ENCODE measurements at regions not wholly inside any gene's neighbourhood (a gene's known extent, or its start where the extent isn't known, plus 50 kb on each side); places are given as distances from the start of the nearest gene placed in this dataset.

DNA sequence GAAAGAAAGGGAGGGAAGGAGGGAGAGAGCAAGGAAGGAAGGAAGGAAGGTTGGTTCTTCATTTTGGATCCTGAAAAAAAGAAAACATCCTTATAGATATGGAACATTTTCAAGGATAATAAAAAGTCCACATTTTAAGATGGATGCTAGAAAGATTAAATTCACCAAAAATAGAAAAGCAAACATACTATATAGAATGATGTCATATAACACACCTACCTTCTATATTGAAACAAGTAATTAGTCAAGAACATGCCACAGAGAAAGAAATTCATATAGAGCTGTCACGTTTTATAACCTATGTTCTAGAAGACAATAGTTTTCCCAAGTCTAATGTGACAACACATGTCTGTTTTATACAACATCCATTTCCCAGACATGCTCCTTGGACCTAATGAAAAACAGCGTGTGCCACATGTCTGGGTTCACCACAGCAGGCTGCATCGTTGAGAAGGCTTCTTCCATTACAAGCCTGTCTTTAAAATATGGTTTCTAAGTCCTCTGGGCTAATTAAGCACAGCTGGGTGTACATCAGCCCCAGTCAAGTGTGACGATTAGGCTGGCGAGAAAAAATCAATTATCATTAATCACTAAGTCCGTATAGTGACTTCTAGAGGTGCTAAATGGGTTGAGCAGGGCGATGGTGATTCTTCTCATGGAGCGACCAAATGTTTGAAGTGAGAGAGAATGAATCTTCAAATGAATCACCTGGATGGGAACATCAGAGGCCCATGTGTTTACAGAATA lies 301.8 kb downstream of the TLE1 start:
- DNase-seq (ENCODE audit: low read depth), result no peak

DNA sequence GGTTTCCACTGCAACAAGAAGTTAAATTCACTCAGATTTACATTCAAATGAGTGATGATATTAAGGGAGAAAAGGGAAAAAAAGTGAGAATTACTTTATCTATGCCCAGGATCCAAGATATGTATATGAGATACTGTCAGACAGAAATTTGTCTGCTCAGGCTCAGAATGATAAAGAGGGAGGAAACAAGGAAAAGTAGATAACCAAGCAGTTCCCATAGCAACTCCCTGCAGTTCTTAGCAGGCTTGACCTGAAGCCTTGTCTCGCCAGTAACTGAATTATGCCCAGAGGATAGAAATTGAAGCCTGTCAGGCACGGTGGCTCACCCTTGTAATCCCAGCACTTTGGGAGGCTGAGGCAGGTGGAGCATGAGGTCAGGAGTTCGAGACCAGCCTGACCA lies 304.4 kb downstream of the TLE1 start:
- DNase-seq (ENCODE audit: low read depth), result no peak
- TF ChIP-seq POLR2A (IDR thresholded peaks at IDR 0.05; ENCODE audit: extremely low read depth, insufficient read length) (no peak), MYC (IDR thresholded peaks at IDR 0.05; ENCODE audit: low read depth, low read length) (no peak)
- TF ChIP-seq, protein P1, sequence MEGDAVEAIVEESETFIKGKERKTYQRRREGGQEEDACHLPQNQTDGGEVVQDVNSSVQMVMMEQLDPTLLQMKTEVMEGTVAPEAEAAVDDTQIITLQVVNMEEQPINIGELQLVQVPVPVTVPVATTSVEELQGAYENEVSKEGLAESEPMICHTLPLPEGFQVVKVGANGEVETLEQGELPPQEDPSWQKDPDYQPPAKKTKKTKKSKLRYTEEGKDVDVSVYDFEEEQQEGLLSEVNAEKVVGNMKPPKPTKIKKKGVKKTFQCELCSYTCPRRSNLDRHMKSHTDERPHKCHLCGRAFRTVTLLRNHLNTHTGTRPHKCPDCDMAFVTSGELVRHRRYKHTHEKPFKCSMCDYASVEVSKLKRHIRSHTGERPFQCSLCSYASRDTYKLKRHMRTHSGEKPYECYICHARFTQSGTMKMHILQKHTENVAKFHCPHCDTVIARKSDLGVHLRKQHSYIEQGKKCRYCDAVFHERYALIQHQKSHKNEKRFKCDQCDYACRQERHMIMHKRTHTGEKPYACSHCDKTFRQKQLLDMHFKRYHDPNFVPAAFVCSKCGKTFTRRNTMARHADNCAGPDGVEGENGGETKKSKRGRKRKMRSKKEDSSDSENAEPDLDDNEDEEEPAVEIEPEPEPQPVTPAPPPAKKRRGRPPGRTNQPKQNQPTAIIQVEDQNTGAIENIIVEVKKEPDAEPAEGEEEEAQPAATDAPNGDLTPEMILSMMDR (IDR thresholded peaks at IDR 0.05; ENCODE audit: low read depth, low read length), result no peak
- TF ChIP-seq, protein P2, sequence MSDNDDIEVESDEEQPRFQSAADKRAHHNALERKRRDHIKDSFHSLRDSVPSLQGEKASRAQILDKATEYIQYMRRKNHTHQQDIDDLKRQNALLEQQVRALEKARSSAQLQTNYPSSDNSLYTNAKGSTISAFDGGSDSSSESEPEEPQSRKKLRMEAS (IDR thresholded peaks at IDR 0.05; ENCODE audit: low read depth, low read length), result no peak

More for the DNA sequence above, 301.8 kb downstream of the TLE1 start:
- no peak overlapping the region for H3K4me3 ChIP-seq (ENCODE audit: low read depth, low read length)
- TF ChIP-seq, protein P1 (IDR thresholded peaks at IDR 0.05; ENCODE audit: low read depth, low read length), result no peak
- no peak for TF ChIP-seq MYC (IDR thresholded peaks at IDR 0.05; ENCODE audit: low read depth, low read length)
- TF ChIP-seq POLR2A (IDR thresholded peaks at IDR 0.05; ENCODE audit: extremely low read depth, insufficient read length), result no peak
- TF ChIP-seq, protein P2 (IDR thresholded peaks at IDR 0.05; ENCODE audit: low read depth, low read length), result no peak

DNA sequence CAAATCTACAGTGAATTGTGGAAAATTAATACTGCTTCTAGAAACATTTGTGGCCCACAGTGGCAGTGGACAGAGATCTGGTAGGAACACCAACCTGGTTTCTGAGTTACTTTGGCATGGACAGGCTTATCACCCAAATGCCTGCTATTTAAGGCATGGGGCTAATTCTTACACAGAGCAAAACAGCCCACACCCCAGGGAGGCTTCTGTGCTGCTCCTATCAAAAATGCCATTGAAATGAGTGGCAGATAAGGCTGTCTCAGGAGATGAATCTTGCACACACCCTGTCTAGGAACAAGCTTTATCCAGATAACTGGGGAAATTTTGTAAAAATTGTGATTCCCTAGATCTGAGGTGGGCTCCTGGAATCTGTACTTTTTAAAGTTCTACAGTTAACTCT lies 307.1 kb downstream of the TLE1 start:
- no peak for DNase-seq (ENCODE audit: low read depth)
- H3K4me3 ChIP-seq (ENCODE audit: low read depth, low read length), result no peak overlapping the region
- TF ChIP-seq, protein P2 (IDR thresholded peaks at IDR 0.05; ENCODE audit: low read depth, low read length), result no peak
- no peak for TF ChIP-seq POLR2A (IDR thresholded peaks at IDR 0.05; ENCODE audit: extremely low read depth, insufficient read length)
- TF ChIP-seq, protein P1 (IDR thresholded peaks at IDR 0.05; ENCODE audit: low read depth, low read length), result no peak
- no peak for TF ChIP-seq MYC (IDR thresholded peaks at IDR 0.05; ENCODE audit: low read depth, low read length)

More for the DNA sequence above, 304.4 kb downstream of the TLE1 start:
- H3K4me3 ChIP-seq (ENCODE audit: low read depth, low read length), result no peak overlapping the region

DNA sequence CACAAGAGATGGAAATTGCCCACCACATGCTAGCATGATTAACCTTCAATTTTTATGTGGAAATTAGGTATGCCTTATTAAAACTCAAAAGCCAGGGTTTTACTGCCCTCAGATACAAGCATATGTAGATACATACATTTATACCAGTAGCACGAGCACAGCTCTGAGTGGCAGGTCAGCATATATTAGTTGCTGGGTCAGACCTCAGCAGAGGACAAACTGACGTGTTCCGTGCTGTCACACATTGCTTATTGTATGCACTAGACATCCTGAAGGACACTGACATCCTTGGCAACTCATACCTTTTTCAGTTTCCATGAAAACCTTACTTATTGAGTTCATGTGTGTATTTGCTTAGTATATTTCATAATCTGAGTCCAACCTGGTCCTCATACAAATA lies 307.7 kb downstream of the TLE1 start:
- no peak for DNase-seq (ENCODE audit: low read depth)
- no peak overlapping the region for H3K4me3 ChIP-seq (ENCODE audit: low read depth, low read length)
- TF ChIP-seq, protein P1 (IDR thresholded peaks at IDR 0.05; ENCODE audit: low read depth, low read length), result no peak
- TF ChIP-seq MYC (IDR thresholded peaks at IDR 0.05; ENCODE audit: low read depth, low read length) (no peak), POLR2A (IDR thresholded peaks at IDR 0.05; ENCODE audit: extremely low read depth, insufficient read length) (no peak)
- TF ChIP-seq, protein P2 (IDR thresholded peaks at IDR 0.05; ENCODE audit: low read depth, low read length), result no peak

DNA sequence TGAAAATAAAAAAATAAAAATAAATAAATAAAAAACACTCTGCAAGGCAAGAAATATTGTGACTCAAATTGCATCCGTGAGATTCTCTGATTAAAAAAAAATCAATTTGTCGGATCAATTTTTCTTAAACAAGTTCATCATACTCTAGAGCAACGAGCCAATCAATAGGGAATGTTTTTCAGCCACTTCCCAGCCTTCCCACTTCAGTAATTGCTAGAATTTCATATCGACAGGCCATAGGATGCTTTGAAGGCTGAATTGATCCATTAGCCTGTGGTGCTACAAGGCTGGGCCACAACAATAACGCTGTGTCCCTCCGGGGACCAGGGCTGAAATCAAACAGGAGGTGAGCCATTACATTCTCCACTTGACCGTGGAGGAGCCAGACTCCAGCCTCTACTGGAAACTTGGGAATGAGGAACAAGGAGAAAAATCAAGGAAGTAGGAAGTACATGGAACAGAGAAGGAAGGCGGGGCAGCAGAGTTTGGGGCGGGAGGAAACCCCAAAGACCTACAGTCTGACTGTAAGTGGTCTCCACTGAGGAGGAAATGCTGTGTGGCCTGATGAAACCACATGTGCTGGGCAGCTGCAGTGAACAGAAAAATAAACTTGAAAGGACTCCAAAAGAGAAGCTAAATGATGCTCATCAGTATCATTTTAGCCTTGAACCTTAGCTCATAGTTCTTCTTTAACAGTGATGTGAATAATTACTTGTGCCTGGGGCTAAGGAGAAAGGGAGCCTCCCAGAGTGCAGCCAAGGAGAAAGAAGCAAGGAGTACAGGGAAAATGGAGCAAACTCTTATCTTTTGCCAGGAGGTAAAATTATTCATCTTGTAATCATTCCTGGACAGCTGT lies 308.6 kb downstream of the TLE1 start:
- TF ChIP-seq, protein P2 (IDR thresholded peaks at IDR 0.05; ENCODE audit: low read depth, low read length), result no peak
- TF ChIP-seq, protein P1 (IDR thresholded peaks at IDR 0.05; ENCODE audit: low read depth, low read length), result no peak
- TF ChIP-seq POLR2A (IDR thresholded peaks at IDR 0.05; ENCODE audit: extremely low read depth, insufficient read length) (no peak), MYC (IDR thresholded peaks at IDR 0.05; ENCODE audit: low read depth, low read length) (no peak)
- DNase-seq (ENCODE audit: low read depth), result no peak
- no peak overlapping the region for H3K4me3 ChIP-seq (ENCODE audit: low read depth, low read length)
